ENCODE measurements at regions not wholly inside any gene's neighbourhood (a gene's known extent, or its start where the extent isn't known, plus 50 kb on each side); places are given as distances from the start of the nearest gene placed in this dataset.
"Not testable (repeated sequence)": the region's sequence is repeated elsewhere in the genome, so short reads cannot be mapped to it uniquely, and the experiment has no call there.

DNA sequence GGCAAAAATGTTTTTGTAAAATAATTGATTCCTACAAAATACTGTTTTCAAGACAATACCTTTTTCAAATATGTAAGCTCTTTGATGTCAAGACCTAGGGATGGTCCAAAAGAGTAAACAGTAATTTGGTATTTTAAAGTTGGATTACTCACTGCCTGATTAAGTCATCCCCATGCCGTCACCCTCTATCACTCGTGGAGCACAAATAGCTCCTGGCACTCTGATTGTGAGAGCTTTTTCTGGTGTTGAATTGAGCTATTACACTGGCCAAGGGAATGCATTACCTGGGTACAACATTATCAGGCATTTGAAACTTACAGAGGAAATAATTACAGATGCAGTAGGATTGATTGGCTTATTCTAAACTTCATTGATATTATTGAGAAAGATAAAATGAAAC is 231.9 kb upstream of the GRM3 start:
- no peaks in the 10 kb centered on the region for H3K27me3 ChIP-seq (ENCODE audit: low read length)
- no peak for TF ChIP-seq CTCF (IDR thresholded peaks at IDR 0.05; ENCODE audit: insufficient read depth, low read length, poor library complexity, severe bottlenecking)
- no peak for TF ChIP-seq EZH2phosphoT487 (conservative IDR thresholded peaks at IDR 0.05; ENCODE audit: low read length)
- no peaks in the 10 kb centered on the region for H3K79me2 ChIP-seq (ENCODE audit: insufficient read depth, low read length)
- no peak overlapping the region for H3K9ac ChIP-seq (ENCODE audit: low read length)
- no peak overlapping the region for H3K4me2 ChIP-seq (ENCODE audit: low read depth, low read length, poor library complexity, severe bottlenecking)
- H3F3A ChIP-seq (ENCODE audit: insufficient read depth) = no peaks in the 10 kb centered on the region
- H3K36me3 ChIP-seq (ENCODE audit: low read length) = no peaks in the 10 kb centered on the region
- no peaks in the 10 kb centered on the region for H3K9me2 ChIP-seq (replicated peaks; ENCODE audit: insufficient read depth, low read length)
- H4K20me1 ChIP-seq (ENCODE audit: low read depth, low read length) = no peaks in the 10 kb centered on the region
- no peaks in the 10 kb centered on the region for H3K9me3 ChIP-seq (ENCODE audit: insufficient read depth, low read length)
- no peak overlapping the region for H2AFZ ChIP-seq (ENCODE audit: low read depth, low read length, severe bottlenecking)
- H3K27ac ChIP-seq (ENCODE audit: low read depth, low read length) = no peak overlapping the region
- no peak overlapping the region for H3K4me3 ChIP-seq (ENCODE audit: insufficient read depth, low read length, poor library complexity, severe bottlenecking)

- Histone ChIP-seq H2AFZ (ENCODE audit: low read depth, low read length, severe bottlenecking) (no peak overlapping the region), H3K4me3 (ENCODE audit: insufficient read depth, low read length, poor library complexity, severe bottlenecking) (no peak overlapping the region), H3K36me3 (ENCODE audit: low read length) (no peaks in the 10 kb centered on the region), H3K27ac (ENCODE audit: low read depth, low read length) (no peak overlapping the region), H3F3A (ENCODE audit: insufficient read depth) (no peaks in the 10 kb centered on the region), H4K20me1 (ENCODE audit: low read depth, low read length) (no peaks in the 10 kb centered on the region), H3K4me2 (ENCODE audit: low read depth, low read length, poor library complexity, severe bottlenecking) (no peak overlapping the region), H3K9me3 (ENCODE audit: insufficient read depth, low read length) (no peaks in the 10 kb centered on the region), H3K9me2 (replicated peaks; ENCODE audit: insufficient read depth, low read length) (no peaks in the 10 kb centered on the region), H3K79me2 (ENCODE audit: insufficient read depth, low read length) (no peaks in the 10 kb centered on the region), H3K9ac (ENCODE audit: low read length) (no peak overlapping the region), H3K27me3 (ENCODE audit: low read length) (no peaks in the 10 kb centered on the region)
- TF ChIP-seq CTCF (IDR thresholded peaks at IDR 0.05; ENCODE audit: insufficient read depth, low read length, poor library complexity, severe bottlenecking) = no peak
- TF ChIP-seq EZH2phosphoT487 (conservative IDR thresholded peaks at IDR 0.05; ENCODE audit: low read length) = no peak
Observed at GRCh38 chr7:86407291-86407690, 236.4 kb upstream of the GRM3 start.

DNA sequence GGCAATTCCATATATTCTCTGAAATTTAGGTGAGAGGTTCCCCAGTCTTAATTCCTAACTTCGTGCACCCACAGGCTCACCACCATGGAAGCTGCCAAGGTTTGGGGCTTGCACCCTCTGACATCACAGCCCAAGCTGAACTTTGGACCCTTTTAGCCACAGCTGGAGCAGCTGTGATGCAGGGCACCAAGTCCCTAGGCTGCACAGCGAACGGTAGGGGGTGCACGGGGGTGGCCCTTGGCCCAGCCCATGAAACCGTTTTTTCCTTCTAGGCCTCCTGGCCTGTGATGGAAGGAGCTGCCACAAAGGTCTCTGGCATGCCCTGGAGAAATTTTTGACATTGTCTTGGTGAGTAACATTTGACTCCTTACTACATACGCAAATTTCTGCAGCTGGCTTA is 251.9 kb upstream of the GRM3 start:
- TF ChIP-seq EZH2phosphoT487 (conservative IDR thresholded peaks at IDR 0.05; ENCODE audit: low read length) (no peak), CTCF (IDR thresholded peaks at IDR 0.05; ENCODE audit: insufficient read depth, low read length, poor library complexity, severe bottlenecking) (no peak)
- H3K4me3 ChIP-seq (ENCODE audit: insufficient read depth, low read length, poor library complexity, severe bottlenecking) = no peak overlapping the region

DNA sequence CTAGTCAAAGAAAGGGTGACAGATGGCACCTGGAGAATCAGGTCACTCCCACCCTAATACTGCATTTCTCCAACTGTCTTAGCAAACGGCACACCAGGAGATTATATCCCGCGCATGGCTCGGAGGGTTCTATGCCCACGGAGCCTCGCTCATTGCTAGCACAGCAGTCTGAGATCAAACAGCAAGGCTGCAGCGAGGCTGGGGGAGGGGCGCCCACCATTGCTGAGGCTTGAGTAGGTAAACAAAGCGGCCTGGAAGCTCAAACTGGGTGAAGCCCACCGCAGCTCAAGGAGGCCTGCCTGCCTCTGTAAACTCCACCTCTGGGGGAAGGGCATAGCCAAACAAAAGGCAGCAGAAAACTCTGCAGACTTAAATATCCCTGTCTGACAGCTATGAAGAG is 268.1 kb upstream of the GRM3 start:
- H3K27ac ChIP-seq (ENCODE audit: low read depth, low read length) = not testable (repeated sequence)

More for the DNA sequence above, 251.9 kb upstream of the GRM3 start:
- Histone ChIP-seq H3K9ac (ENCODE audit: low read length) (no peak overlapping the region), H3F3A (ENCODE audit: insufficient read depth) (no peaks in the 10 kb centered on the region), H3K27me3 (ENCODE audit: low read length) (no peaks in the 10 kb centered on the region), H3K79me2 (ENCODE audit: insufficient read depth, low read length) (no peaks in the 10 kb centered on the region), H3K27ac (ENCODE audit: low read depth, low read length) (no peak overlapping the region), H4K20me1 (ENCODE audit: low read depth, low read length) (no peaks in the 10 kb centered on the region), H2AFZ (ENCODE audit: low read depth, low read length, severe bottlenecking) (no peak overlapping the region), H3K9me3 (ENCODE audit: insufficient read depth, low read length) (no peaks in the 10 kb centered on the region), H3K4me2 (ENCODE audit: low read depth, low read length, poor library complexity, severe bottlenecking) (no peak overlapping the region), H3K36me3 (ENCODE audit: low read length) (no peaks in the 10 kb centered on the region), H3K9me2 (replicated peaks; ENCODE audit: insufficient read depth, low read length) (no peaks in the 10 kb centered on the region)

More for the DNA sequence above, 268.1 kb upstream of the GRM3 start:
- H3K9ac ChIP-seq (ENCODE audit: low read length); H3K9me2 ChIP-seq (replicated peaks; ENCODE audit: insufficient read depth, low read length); H4K20me1 ChIP-seq (ENCODE audit: low read depth, low read length); H2AFZ ChIP-seq (ENCODE audit: low read depth, low read length, severe bottlenecking); H3K27me3 ChIP-seq (ENCODE audit: low read length); H3K4me3 ChIP-seq (ENCODE audit: insufficient read depth, low read length, poor library complexity, severe bottlenecking); H3F3A ChIP-seq (ENCODE audit: insufficient read depth); H3K4me2 ChIP-seq (ENCODE audit: low read depth, low read length, poor library complexity, severe bottlenecking); H3K9me3 ChIP-seq (ENCODE audit: insufficient read depth, low read length); H3K79me2 ChIP-seq (ENCODE audit: insufficient read depth, low read length); H3K36me3 ChIP-seq (ENCODE audit: low read length): not testable (repeated sequence)

Measured in SU-DHL-6 (cell line).